HCT116 (cell line): ENCODE measurements at regions not wholly inside any gene's neighbourhood (a gene's known extent, or its start where the extent isn't known, plus 50 kb on each side); places are given as distances from the start of the nearest gene placed in this dataset.

Experiments used
- ATAC-seq: fragments of 200-7000 bp; cut with Tn5 transposase; 2 replicates; pipeline ENCODE4 v1.9.1; 2020; ENCODE audit warnings: mild to moderate bottlenecking, moderate library complexity
- BruUV-seq: library from RNA; stranded (reverse); fragments of 400-500 nt; replicated peaks from 2 replicates; lab custom pipeline; 2021; lab: Mats Ljungman, UMichigan
- CTCF ChIA-PET: fragments of 300-600 bp; sonication (Branson Sonifier 250); formaldehyde crosslinking; loops from one replicate; lab custom pipeline; 2021; ENCODE audit warnings: antibody characterized with exemption; lab: Charles Lee
- POLR2A ChIA-PET: fragments of 300-600, 350-600 bp; sonication (Branson Sonifier 250); formaldehyde crosslinking; loops from one replicate; lab custom pipeline; 2021; ENCODE audit warnings: antibody characterized with exemption; lab: Charles Lee
- RAD21 ChIA-PET, 2 experiments: fragments of 300-600 bp; sonication (Branson Sonifier 250); formaldehyde crosslinking; loops; one replicate each; lab custom pipeline; 2023; ENCODE audit warnings: low total read pairs in 2 of 2; ENCODE audit not compliant: uncharacterized antibody in 2 of 2, unreplicated experiment in 2 of 2, low non-redundant PET in 1 of 2; lab: Charles Lee
- DNase-seq: peaks from one replicate; pipeline ENCODE4 v3.0.0-alpha.2; 2010; ENCODE audit warnings: low read depth, low spot score
- H2AFZ ChIP-seq: fragments of 200-600 bp; shearing (Covaris generic), sonication (generic); 2 replicates; pipeline ENCODE4 v1.6.1; 2017; ENCODE audit warnings: low read depth, mixed run types, mixed read lengths, antibody characterized with exemption, low read length; ENCODE audit not compliant: poor library complexity, severe bottlenecking
- H3K27ac ChIP-seq: 2 replicates; pipeline ENCODE4 v1.5.1; 2012; ENCODE audit warnings: low read depth, low read length
- H3K27me3 ChIP-seq: fragments of 200-600 bp; sonication (generic); 2 replicates; pipeline ENCODE4 v1.6.1; 2016; ENCODE audit warnings: mixed run types, low read length, mixed read lengths; ENCODE audit not compliant: insufficient read depth
- H3K36me3 ChIP-seq, 2 experiments: fragments of 200-500 bp in 1 of 2; fragments of 200-600 bp in 1 of 2; sonication (Bioruptor generic) in 1 of 2; sonication (generic) in 1 of 2; 2 replicates each; pipeline versions ENCODE4 v1.5.1 to v1.6.1; 2014 to 2016; ENCODE audit warnings: low read length in 2 of 2, inconsistent platforms in 1 of 2, mixed read lengths in 1 of 2, mixed run types in 1 of 2; ENCODE audit not compliant: insufficient read depth in 2 of 2, control insufficient read depth in 1 of 2
- H3K4me1 ChIP-seq, 2 experiments: fragments of 200-600 bp in 1 of 2; sonication (generic) in 1 of 2; 2 replicates each; pipeline versions ENCODE4 v1.5.1 to v1.6.1; 2012 to 2017; ENCODE audit warnings: low read length in 2 of 2, inconsistent platforms in 1 of 2, mild to moderate bottlenecking in 1 of 2, mixed read lengths in 1 of 2, mixed run types in 1 of 2, moderate library complexity in 1 of 2; ENCODE audit not compliant: insufficient read depth in 2 of 2, control insufficient read depth in 1 of 2
- H3K4me2 ChIP-seq: fragments of 200-600 bp; sonication (generic); 2 replicates; pipeline ENCODE4 v1.6.1; 2017; ENCODE audit warnings: mixed run types, low read length, mixed read lengths
- H3K4me3 ChIP-seq, 2 experiments: fragments of 200-600 bp in 1 of 2; sonication (generic) in 1 of 2; replicated peaks in 1 of 2; 2 replicates each; pipeline ENCODE4 v1.5.1; 2011 to 2016; ENCODE audit warnings: low read length in 2 of 2, control low read depth in 1 of 2, low read depth in 1 of 2, mild to moderate bottlenecking in 1 of 2, mixed read lengths in 1 of 2, mixed run types in 1 of 2
- H3K79me2 ChIP-seq: fragments of 200-600 bp; sonication (generic); 2 replicates; pipeline ENCODE4 v1.6.1; 2017; ENCODE audit warnings: mild to moderate bottlenecking, mixed run types, low read length, moderate library complexity, mixed read lengths; ENCODE audit not compliant: insufficient read depth
- H3K9ac ChIP-seq: fragments of 200-600 bp; sonication (generic); 2 replicates; pipeline ENCODE4 v1.6.1; 2016; ENCODE audit warnings: low read length, mixed read lengths
- H3K9me2 ChIP-seq: fragments of 200-600 bp; sonication (generic), shearing (Covaris generic); 2 replicates; pipeline ENCODE4 v1.6.1; 2017; ENCODE audit warnings: mixed run types, mild to moderate bottlenecking, moderate library complexity; ENCODE audit not compliant: insufficient read depth
- H3K9me3 ChIP-seq, 2 experiments: fragments of 200-500 bp in 1 of 2; fragments of 200-600 bp in 1 of 2; sonication (Bioruptor generic) in 1 of 2; sonication (generic) in 1 of 2; 2 replicates each; pipeline ENCODE4 v1.6.1; 2014 to 2017; ENCODE audit warnings: low read length in 2 of 2, mixed read lengths in 2 of 2, inconsistent platforms in 1 of 2, low read depth in 1 of 2, mild to moderate bottlenecking in 1 of 2, mixed run types in 1 of 2, moderate library complexity in 1 of 2; ENCODE audit not compliant: control insufficient read depth in 1 of 2, insufficient read depth in 1 of 2
- H4K20me1 ChIP-seq: fragments of 200-600 bp; sonication (generic), shearing (Covaris generic); 2 replicates; pipeline ENCODE4 v1.6.1; 2017; ENCODE audit warnings: mixed run types, mild to moderate bottlenecking, moderate library complexity; ENCODE audit not compliant: insufficient read depth
- CBX3 ChIP-seq: IDR thresholded peaks from 2 replicates; pipeline ENCODE4 v1.6.1; 2012; ENCODE audit warnings: low read depth
- CEBPB ChIP-seq: IDR thresholded peaks from 2 replicates; pipeline ENCODE4 v1.6.1; 2012; ENCODE audit warnings: low read depth
- EGR1 ChIP-seq: IDR thresholded peaks from 2 replicates; pipeline ENCODE4 v1.6.1; 2012; ENCODE audit warnings: low read depth
- EZH2phosphoT487 ChIP-seq: fragments of 200-600 bp; IDR thresholded peaks from 2 replicates; pipeline ENCODE4 v1.6.1; 2018; ENCODE audit warnings: antibody characterized with exemption, borderline replicate concordance
- FOSL1 ChIP-seq: IDR thresholded peaks from 2 replicates; pipeline ENCODE4 v1.6.1; 2012; ENCODE audit warnings: low read depth
- JUND ChIP-seq: IDR thresholded peaks from 2 replicates; pipeline ENCODE4 v1.6.1; 2012
- POLR2A ChIP-seq: IDR thresholded peaks from 2 replicates; pipeline ENCODE4 v1.7.0; 2011; ENCODE audit warnings: borderline replicate concordance; ENCODE audit not compliant: insufficient read depth, insufficient read length; ENCODE audit errors: extremely low read depth
- POLR2AphosphoS5 ChIP-seq: IDR thresholded peaks from 2 replicates; pipeline ENCODE4 v1.6.1; 2011; ENCODE audit warnings: mild to moderate bottlenecking, low read depth, low read length, moderate library complexity
- RAD21 ChIP-seq: IDR thresholded peaks from 2 replicates; pipeline ENCODE4 v1.6.1; 2012; ENCODE audit warnings: low read depth, mild to moderate bottlenecking
- SIN3A ChIP-seq: IDR thresholded peaks from 2 replicates; pipeline ENCODE4 v1.6.1; 2012; ENCODE audit warnings: low read depth
- SP1 ChIP-seq: IDR thresholded peaks from 2 replicates; pipeline ENCODE4 v1.6.1; 2012; ENCODE audit warnings: low read depth
- SRF ChIP-seq: IDR thresholded peaks from 2 replicates; pipeline ENCODE4 v1.6.1; 2012; ENCODE audit warnings: low read depth
- TCF7L2 ChIP-seq: IDR thresholded peaks from 2 replicates; pipeline ENCODE4 v1.7.0; 2011; ENCODE audit warnings: borderline replicate concordance, inconsistent platforms; ENCODE audit not compliant: insufficient read depth, insufficient read length; ENCODE audit errors: extremely low read depth
- YY1 ChIP-seq: IDR thresholded peaks from 2 replicates; pipeline ENCODE4 v1.6.1; 2011; ENCODE audit warnings: low read length, low read depth, moderate library complexity, mild to moderate bottlenecking; ENCODE audit not compliant: insufficient replicate concordance; ENCODE audit errors: extremely low read depth
- ZFX ChIP-seq: fragments of 450-650 bp; IDR thresholded peaks from 2 replicates; pipeline ENCODE4 v1.6.1; 2017
- ZNF274 ChIP-seq: fragments of 200-500 bp; sonication (Bioruptor generic); IDR thresholded peaks from 2 replicates; pipeline ENCODE4 v1.6.1; 2014; ENCODE audit warnings: mild to moderate bottlenecking, low read depth, low read length, inconsistent platforms
- intact Hi-C: fragments of 100-400 bp; cut with micrococcal nuclease; formaldehyde crosslinking; loops from 2 replicates; pipeline ENCODE4 v1.10.0; 2022
- TF ChIP-seq, protein P1 (sequence below): IDR thresholded peaks from 2 replicates; pipeline ENCODE4 v1.6.1; 2011; ENCODE audit warnings: mild to moderate bottlenecking, low read length, moderate library complexity; ENCODE audit not compliant: insufficient replicate concordance; ENCODE audit errors: extremely low read depth
- TF ChIP-seq, protein P2 (sequence below): IDR thresholded peaks from 2 replicates; pipeline ENCODE4 v1.6.1; 2012
- TF ChIP-seq, protein P3 (sequence below), 3 experiments: fragments of 200-600 bp in 1 of 3; sonication (generic) in 1 of 3; IDR thresholded peaks in 2 of 3; conservative IDR thresholded peaks in 1 of 3; 2 replicates each; pipeline ENCODE4 v1.5.1; 2012 to 2017; ENCODE audit warnings: low read depth in 2 of 3, low read length in 2 of 3, antibody characterized with exemption in 1 of 3, borderline replicate concordance in 1 of 3, control low read depth in 1 of 3, mild to moderate bottlenecking in 1 of 3, mixed read lengths in 1 of 3, mixed run types in 1 of 3, moderate library complexity in 1 of 3; ENCODE audit not compliant: insufficient read depth in 1 of 3

DNA sequence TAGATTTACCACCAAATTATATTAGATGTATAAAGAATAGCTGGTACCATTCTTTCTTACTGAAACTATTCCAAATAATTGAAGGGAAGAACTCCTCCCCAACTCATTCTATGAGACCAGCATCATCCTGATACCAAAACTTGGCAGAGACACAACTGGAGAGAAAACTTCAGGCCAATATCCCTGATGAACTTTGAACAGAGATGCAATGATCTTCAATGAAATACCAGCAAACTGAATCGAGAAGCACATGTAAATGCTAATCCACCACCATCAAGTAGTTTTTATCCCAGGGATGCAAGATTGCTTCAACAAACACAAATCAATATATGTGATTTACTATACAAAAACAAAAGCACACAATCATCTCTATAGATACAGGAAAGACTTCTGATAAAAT lies 329.8 kb downstream of the RDH14 start (continued):
- TF ChIP-seq EZH2phosphoT487 (no peak), ZFX (no peak)

DNA sequence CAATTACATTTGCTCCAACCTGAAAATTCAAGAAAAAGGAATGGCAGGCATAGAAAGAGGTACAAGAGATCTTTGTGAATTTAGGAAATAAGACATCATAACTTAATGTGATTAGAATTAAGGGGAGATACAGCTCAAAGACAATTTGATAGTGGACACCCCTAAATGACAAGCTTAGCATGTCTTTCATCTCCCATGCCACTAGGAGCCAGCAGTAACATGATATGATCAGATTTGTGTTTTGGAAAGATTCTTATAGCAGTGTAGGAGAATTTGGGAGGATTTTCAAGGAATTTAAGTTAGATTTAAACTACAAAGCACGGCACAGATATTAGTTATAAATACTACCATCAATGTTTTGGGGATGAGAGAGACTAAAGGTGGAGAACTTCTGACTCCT lies 340.8 kb downstream of the RDH14 start:
- TF ChIP-seq POLR2AphosphoS5: no peak
- TF ChIP-seq, protein P1, sequence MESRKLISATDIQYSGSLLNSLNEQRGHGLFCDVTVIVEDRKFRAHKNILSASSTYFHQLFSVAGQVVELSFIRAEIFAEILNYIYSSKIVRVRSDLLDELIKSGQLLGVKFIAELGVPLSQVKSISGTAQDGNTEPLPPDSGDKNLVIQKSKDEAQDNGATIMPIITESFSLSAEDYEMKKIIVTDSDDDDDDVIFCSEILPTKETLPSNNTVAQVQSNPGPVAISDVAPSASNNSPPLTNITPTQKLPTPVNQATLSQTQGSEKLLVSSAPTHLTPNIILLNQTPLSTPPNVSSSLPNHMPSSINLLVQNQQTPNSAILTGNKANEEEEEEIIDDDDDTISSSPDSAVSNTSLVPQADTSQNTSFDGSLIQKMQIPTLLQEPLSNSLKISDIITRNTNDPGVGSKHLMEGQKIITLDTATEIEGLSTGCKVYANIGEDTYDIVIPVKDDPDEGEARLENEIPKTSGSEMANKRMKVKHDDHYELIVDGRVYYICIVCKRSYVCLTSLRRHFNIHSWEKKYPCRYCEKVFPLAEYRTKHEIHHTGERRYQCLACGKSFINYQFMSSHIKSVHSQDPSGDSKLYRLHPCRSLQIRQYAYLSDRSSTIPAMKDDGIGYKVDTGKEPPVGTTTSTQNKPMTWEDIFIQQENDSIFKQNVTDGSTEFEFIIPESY: no peak
- no peak for TF ChIP-seq SRF
- TF ChIP-seq EGR1: no peak
- TF ChIP-seq FOSL1: no peak
- TF ChIP-seq, protein P2, sequence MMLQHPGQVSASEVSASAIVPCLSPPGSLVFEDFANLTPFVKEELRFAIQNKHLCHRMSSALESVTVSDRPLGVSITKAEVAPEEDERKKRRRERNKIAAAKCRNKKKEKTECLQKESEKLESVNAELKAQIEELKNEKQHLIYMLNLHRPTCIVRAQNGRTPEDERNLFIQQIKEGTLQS: no peak
- TF ChIP-seq RAD21: no peak
- no peak for TF ChIP-seq EZH2phosphoT487
- TF ChIP-seq TCF7L2: no peak
- TF ChIP-seq ZFX: no peak
- TF ChIP-seq CBX3: no peak
- no peak for TF ChIP-seq CEBPB
- TF ChIP-seq ZNF274: no peak
- no peak for TF ChIP-seq YY1
- TF ChIP-seq SIN3A: no peak
- TF ChIP-seq, protein P3, sequence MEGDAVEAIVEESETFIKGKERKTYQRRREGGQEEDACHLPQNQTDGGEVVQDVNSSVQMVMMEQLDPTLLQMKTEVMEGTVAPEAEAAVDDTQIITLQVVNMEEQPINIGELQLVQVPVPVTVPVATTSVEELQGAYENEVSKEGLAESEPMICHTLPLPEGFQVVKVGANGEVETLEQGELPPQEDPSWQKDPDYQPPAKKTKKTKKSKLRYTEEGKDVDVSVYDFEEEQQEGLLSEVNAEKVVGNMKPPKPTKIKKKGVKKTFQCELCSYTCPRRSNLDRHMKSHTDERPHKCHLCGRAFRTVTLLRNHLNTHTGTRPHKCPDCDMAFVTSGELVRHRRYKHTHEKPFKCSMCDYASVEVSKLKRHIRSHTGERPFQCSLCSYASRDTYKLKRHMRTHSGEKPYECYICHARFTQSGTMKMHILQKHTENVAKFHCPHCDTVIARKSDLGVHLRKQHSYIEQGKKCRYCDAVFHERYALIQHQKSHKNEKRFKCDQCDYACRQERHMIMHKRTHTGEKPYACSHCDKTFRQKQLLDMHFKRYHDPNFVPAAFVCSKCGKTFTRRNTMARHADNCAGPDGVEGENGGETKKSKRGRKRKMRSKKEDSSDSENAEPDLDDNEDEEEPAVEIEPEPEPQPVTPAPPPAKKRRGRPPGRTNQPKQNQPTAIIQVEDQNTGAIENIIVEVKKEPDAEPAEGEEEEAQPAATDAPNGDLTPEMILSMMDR (IDR thresholded peaks at IDR 0.05 in 2 of 3, conservative IDR thresholded peaks at IDR 0.05 in 1 of 3; ENCODE audit: borderline replicate concordance in 1 of 3, insufficient read depth in 1 of 3, low read depth in 2 of 3, low read length in 2 of 3): no peak
- TF ChIP-seq JUND: no peak
- TF ChIP-seq SP1: no peak
- no peak for TF ChIP-seq POLR2A
- no peak overlapping the region for H3K4me3 ChIP-seq
- no peak overlapping the region for H3K9ac ChIP-seq
- BruUV-seq: no TSS peak
- H3K4me1 ChIP-seq: no peaks in the 10 kb centered on the region
- H3K9me2 ChIP-seq: no peaks in the 10 kb centered on the region
- intact Hi-C loops: no loop called here
- no peak overlapping the region for H2AFZ ChIP-seq
- no peaks in the 10 kb centered on the region for H4K20me1 ChIP-seq
- no peak overlapping the region for H3K27ac ChIP-seq
- H3K9me3 ChIP-seq: no peaks in the 10 kb centered on the region
- H3K79me2 ChIP-seq: no peaks in the 10 kb centered on the region
- ATAC-seq (no peak), DNase-seq (no peak)
- 0 out of 2 replicates have a peak, but pooled peaks cover 8% of the 10 kb centered on the region for H3K27me3 ChIP-seq
- H3K4me2 ChIP-seq: no peak overlapping the region
- CTCF ChIA-PET: no interaction called here
- POLR2A ChIA-PET: no interaction called here
- no peaks in the 10 kb centered on the region for H3K36me3 ChIP-seq
- RAD21 ChIA-PET: no interaction called here
